ENCODE measurements at regions not wholly inside any gene's neighbourhood (a gene's known extent, or its start where the extent isn't known, plus 50 kb on each side); places are given as distances from the start of the nearest gene placed in this dataset.

- H3K27ac ChIP-seq (replicated peaks) = no peak overlapping the region
- no peak for DNase-seq (ENCODE audit: low read depth in 1 of 2, low spot score in 1 of 2)
- TF ChIP-seq CTCF (IDR thresholded peaks at IDR 0.05; ENCODE audit: insufficient read depth, low read length) (no peak), REST (IDR thresholded peaks at IDR 0.05; ENCODE audit: insufficient replicate concordance, low read depth) (no peak)
- H3K27me3 ChIP-seq (ENCODE audit: insufficient read depth, poor library complexity, severe bottlenecking) = no peaks in the 10 kb centered on the region
- H3K4me3 ChIP-seq (replicated peaks; ENCODE audit: insufficient read depth, low read length) = no peak overlapping the region
Observed at GRCh38 chr4:187798385-187798784, 197.2 kb upstream of the ZFP42 start.

GRCh38 chr4:187799735-187800134, 195.8 kb upstream of the ZFP42 start:
- H3K4me3 ChIP-seq (replicated peaks; ENCODE audit: insufficient read depth, low read length) = no peak overlapping the region
- TF ChIP-seq CTCF (IDR thresholded peaks at IDR 0.05; ENCODE audit: insufficient read depth, low read length) = no peak
- TF ChIP-seq SPI1 (IDR thresholded peaks at IDR 0.05; ENCODE audit: borderline replicate concordance, low read depth) = no peak
- TF ChIP-seq REST (IDR thresholded peaks at IDR 0.05; ENCODE audit: insufficient replicate concordance, low read depth) = no peak
- TF ChIP-seq POLR2AphosphoS5 (IDR thresholded peaks at IDR 0.05; ENCODE audit: low read depth) = no peak
- no peak for TF ChIP-seq GABPA (IDR thresholded peaks at IDR 0.05; ENCODE audit: low read depth)
- no peak for DNase-seq (ENCODE audit: low read depth in 1 of 2, low spot score in 1 of 2)
- H3K27me3 ChIP-seq (ENCODE audit: insufficient read depth, poor library complexity, severe bottlenecking) = no peaks in the 10 kb centered on the region
- H3K27ac ChIP-seq (replicated peaks) = no peak overlapping the region

- Histone ChIP-seq H3K27ac (replicated peaks) (no peak overlapping the region), H3K27me3 (ENCODE audit: insufficient read depth, poor library complexity, severe bottlenecking) (no peaks in the 10 kb centered on the region), H3K4me3 (replicated peaks; ENCODE audit: insufficient read depth, low read length) (no peak overlapping the region)
- TF ChIP-seq POLR2AphosphoS5 (IDR thresholded peaks at IDR 0.05; ENCODE audit: low read depth) (no peak), REST (IDR thresholded peaks at IDR 0.05; ENCODE audit: insufficient replicate concordance, low read depth) (no peak), CTCF (IDR thresholded peaks at IDR 0.05; ENCODE audit: insufficient read depth, low read length) (no peak), SPI1 (IDR thresholded peaks at IDR 0.05; ENCODE audit: borderline replicate concordance, low read depth) (no peak), GABPA (IDR thresholded peaks at IDR 0.05; ENCODE audit: low read depth) (no peak)
- no peak for DNase-seq (ENCODE audit: low read depth in 1 of 2, low spot score in 1 of 2)
Observed at GRCh38 chr4:187811591-187811990, 184.0 kb upstream of the ZFP42 start.
